DMS 273 (cell line): ENCODE measurements at regions not wholly inside any gene's neighbourhood (a gene's known extent, or its start where the extent isn't known, plus 50 kb on each side); places are given as distances from the start of the nearest gene placed in this dataset.
A peak's percentile ranks its signal among the peaks of the same experiment; 100 is the strongest.

Experiments used
- DNase-seq: peaks from one replicate; lab custom pipeline; 2025; ENCODE audit not compliant: unreplicated experiment; lab: John Stamatoyannopoulos, UW

GRCh38 chr1:59230622-59231021 lies 66.3 kb upstream of the FGGY start:
- no peak for DNase-seq

GRCh38 chr1:59232216-59232615 lies 64.7 kb upstream of the FGGY start:
- DNase-seq, result no peak

DNA sequence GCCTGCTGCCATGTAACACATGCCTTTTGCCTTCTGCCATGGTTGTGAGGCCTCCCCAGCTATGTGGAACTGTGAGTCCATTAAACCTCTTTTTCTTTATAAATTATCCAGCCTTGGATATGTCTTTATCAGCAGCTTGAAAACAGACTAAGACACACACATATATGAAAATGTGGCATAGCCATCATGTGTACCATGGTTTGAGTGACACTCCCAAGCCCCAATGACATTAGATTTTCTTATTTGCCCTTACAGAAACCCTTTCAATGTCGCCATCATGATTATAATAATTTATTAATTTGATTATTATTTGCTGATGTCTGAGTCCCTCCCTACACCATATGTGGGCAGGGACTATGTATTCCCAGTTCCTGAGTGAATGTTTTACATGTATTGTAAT lies 63.5 kb upstream of the FGGY start:
- no peak for DNase-seq

- no peak for DNase-seq
Measured at GRCh38 chr1:59236721-59237545, 60.0 kb upstream of the FGGY start.

DNA sequence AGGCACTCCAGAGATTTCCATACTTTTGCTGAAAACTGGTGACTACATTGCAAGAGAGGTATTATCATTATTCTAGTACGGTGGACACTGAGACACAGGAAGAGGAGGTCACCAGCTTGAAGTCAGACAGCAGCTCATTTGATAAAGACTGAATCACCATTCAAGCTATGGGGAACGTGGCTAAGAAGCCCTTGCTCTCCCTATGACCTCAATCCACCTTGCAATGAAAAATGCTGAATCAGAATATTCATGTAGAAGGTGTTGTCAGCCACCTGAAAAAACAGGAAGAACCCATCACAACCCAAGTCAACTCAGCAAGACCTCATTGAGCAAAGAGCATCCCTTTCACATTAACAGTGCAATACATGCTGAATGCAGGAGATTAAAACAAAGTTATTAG lies 59.0 kb upstream of the FGGY start:
- no peak for DNase-seq

- no peak for DNase-seq
Measured at GRCh38 chr1:59238333-59238934, 58.5 kb upstream of the FGGY start.

- no peak for DNase-seq
Measured at GRCh38 chr1:59238993-59239392, 57.9 kb upstream of the FGGY start.

DNA sequence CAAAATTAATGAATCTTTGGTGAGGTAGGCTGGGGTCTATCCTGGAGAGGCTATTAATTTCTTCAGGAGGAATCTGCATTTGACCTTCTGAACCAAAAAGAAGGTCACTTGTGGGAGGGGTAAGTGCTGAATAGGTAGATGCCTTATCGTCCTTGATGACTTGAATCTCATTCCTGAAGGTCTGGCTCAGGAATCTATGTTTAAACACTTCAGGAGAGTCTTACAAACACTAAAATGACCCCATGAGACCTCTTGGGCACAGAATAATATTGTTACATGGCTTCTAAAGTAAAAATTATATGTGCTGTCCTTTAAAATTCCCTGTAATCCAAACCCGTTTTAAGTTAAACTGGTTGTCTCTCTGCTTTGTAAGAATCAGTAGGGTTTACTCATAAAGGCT lies 55.0 kb upstream of the FGGY start:
- DNase-seq, result no peak

DNA sequence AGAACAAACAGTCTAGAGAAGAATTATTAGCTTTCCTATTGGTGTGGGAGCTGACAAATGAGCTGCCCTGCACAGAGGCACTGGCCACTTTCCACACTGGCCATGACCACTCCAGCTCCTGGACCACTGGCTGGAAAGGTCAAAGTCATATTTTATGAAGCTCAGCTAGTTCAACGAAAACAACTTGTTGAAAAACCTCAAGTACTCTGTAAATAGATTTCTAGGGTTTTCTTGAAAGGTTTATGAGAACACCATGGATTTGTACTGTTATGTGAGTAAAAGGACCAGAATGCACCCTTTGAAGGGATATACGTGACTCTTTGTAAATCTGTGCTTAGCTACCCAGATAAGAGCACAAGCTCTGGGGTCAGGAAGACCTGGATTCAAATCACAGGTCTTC lies 54.5 kb upstream of the FGGY start:
- DNase-seq, result no peak

GRCh38 chr1:59243550-59243949 lies 53.3 kb upstream of the FGGY start:
- DNase-seq, result peak; percentile 94

DNA sequence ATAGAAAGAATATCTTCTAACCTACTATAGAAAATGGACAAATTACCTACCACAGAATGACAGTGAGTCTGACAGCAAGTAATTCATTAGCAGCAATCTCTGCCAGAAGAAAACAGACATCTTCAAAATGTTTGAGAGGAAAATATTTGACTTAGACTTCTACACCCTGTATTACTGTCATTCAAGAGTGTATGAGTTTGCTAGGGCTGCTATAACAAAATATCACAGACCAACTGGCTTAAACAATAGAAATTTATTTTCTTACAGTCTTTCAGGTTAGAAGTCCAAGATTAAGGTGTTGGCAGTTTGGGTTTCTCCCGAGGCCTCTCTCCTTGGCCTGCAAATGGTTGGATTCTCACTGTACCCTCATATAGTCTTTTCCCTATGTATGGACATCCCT lies 52.9 kb upstream of the FGGY start:
- no peak for DNase-seq

DNA sequence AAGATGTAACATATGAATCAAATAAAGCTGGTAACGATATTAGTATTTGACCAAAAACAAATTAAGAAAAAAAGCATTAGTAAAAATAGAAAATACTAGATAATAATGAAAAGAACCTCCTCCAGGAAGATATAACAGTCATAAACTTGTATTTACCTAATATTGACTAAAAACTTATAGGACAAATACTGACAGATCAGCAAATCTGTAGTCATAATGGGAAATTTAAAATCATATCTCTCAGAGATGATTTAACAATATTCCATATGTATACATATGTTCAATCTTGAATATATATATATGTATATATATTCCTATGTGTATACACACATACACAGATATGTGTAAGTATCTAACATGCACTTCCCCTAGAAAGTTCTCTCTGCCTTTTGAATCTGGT lies 52.0 kb upstream of the FGGY start:
- DNase-seq, result no peak
